Natural killer cell (primary cell): ENCODE measurements at regions not wholly inside any gene's neighbourhood (a gene's known extent, or its start where the extent isn't known, plus 50 kb on each side); places are given as distances from the start of the nearest gene placed in this dataset.

Experiments used
- ATAC-seq, 3 donors: fragments of 150-1000 bp in 2 of 3; fragments of 200-7000 bp in 1 of 3; cut with Tn5 transposase; 1 replicate in 1 of 3; 2 replicates in 2 of 3; pipeline ENCODE4 v1.10.0; 2021; ENCODE audit warnings: mild to moderate bottlenecking in 2 of 3, moderate library complexity in 2 of 3
- DNase-seq, 2 donors: peaks; one replicate each; pipeline versions ENCODE4 v3.0.0 to v3.0.0-alpha.2; 2013 to 2021; ENCODE audit warnings: mixed read lengths in 1 of 2
- H3K27ac ChIP-seq: one replicate; pipeline ENCODE4 v1.5.1; 2013; ENCODE audit warnings: mild to moderate bottlenecking, low read length
- H3K27me3 ChIP-seq: one replicate; pipeline ENCODE4 v1.6.1; 2013; ENCODE audit warnings: low read length; ENCODE audit not compliant: control insufficient read depth, insufficient read depth
- H3K36me3 ChIP-seq: one replicate; pipeline ENCODE4 v1.6.1; 2013; ENCODE audit warnings: low read length; ENCODE audit not compliant: control insufficient read depth, insufficient read depth
- H3K4me1 ChIP-seq: one replicate; pipeline ENCODE4 v1.6.1; 2013; ENCODE audit warnings: low read length; ENCODE audit not compliant: control insufficient read depth, insufficient read depth
- H3K4me3 ChIP-seq: one replicate; pipeline ENCODE4 v1.5.1; 2013; ENCODE audit warnings: low read length
- H3K9me3 ChIP-seq: one replicate; pipeline ENCODE4 v1.6.1; 2013; ENCODE audit warnings: low read length; ENCODE audit not compliant: control insufficient read depth, insufficient read depth
- H3K27ac Mint-ChIP-seq, 2 donors: one replicate each; pipeline ENCODE4 v1.8.0; 2022; ENCODE audit warnings: mild to moderate bottlenecking in 2 of 2, mixed read lengths in 2 of 2, moderate library complexity in 1 of 2
- H3K27me3 Mint-ChIP-seq, 2 donors: one replicate each; pipeline ENCODE4 v1.8.0; 2022; ENCODE audit warnings: low read depth in 2 of 2, mixed read lengths in 2 of 2
- H3K36me3 Mint-ChIP-seq: one replicate; pipeline ENCODE4 v1.8.0; 2022; ENCODE audit warnings: mixed read lengths
- H3K4me1 Mint-ChIP-seq, 2 donors: one replicate each; pipeline ENCODE4 v1.8.0; 2022; ENCODE audit warnings: mixed read lengths in 2 of 2
- H3K4me3 Mint-ChIP-seq: one replicate; pipeline ENCODE4 v1.8.0; 2022; ENCODE audit warnings: mild to moderate bottlenecking, moderate library complexity, mixed read lengths
- H3K9me3 Mint-ChIP-seq, 2 donors: one replicate each; pipeline ENCODE4 v1.8.0; 2022; ENCODE audit warnings: mixed read lengths in 2 of 2
- CTCF ChIP-seq: fragments of 200-600 bp; IDR thresholded peaks from one replicate; pipeline ENCODE4 v1.8.0; 2022; ENCODE audit warnings: antibody characterized with exemption
- WGBS: methylation state at CpG from one replicate; pipeline ENCODE4 v1.1.7; 2013; ENCODE audit warnings: missing lambda C conversion rate; ENCODE audit not compliant: insufficient coverage; 5-methylcytosine and 5-hydroxymethylcytosine counted together
- intact Hi-C: fragments of 100-400 bp; cut with micrococcal nuclease; formaldehyde crosslinking; loops from one replicate; pipeline ENCODE4 v1.14.2; 2022

- Mint-ChIP-seq H3K4me1 (no peaks in the 10 kb centered on the region), H3K9me3 (no peaks in the 10 kb centered on the region), H3K4me3 (no peak overlapping the region), H3K36me3 (no peaks in the 10 kb centered on the region), H3K27ac (no peak overlapping the region), H3K27me3 (no peaks in the 10 kb centered on the region)
- Histone ChIP-seq H3K9me3 (no peaks in the 10 kb centered on the region), H3K36me3 (no peaks in the 10 kb centered on the region), H3K4me1 (no peaks in the 10 kb centered on the region), H3K27ac (no peak overlapping the region), H3K27me3 (no peaks in the 10 kb centered on the region), H3K4me3 (no peak overlapping the region)
- TF ChIP-seq CTCF: no peak
- ATAC-seq: no peak
- intact Hi-C loops: no loop called here
- DNase-seq: no peak
- WGBS: 93% methylated on average over 13 of the region's 13 CpGs
Measured at GRCh38 chr13:111640006-111640405, 319.6 kb downstream of the TEX29 start.

- Mint-ChIP-seq H3K27ac (no peak overlapping the region), H3K27me3 (no peaks in the 10 kb centered on the region), H3K4me3 (no peak overlapping the region), H3K4me1 (no peaks in the 10 kb centered on the region), H3K9me3 (no peaks in the 10 kb centered on the region), H3K36me3 (no peaks in the 10 kb centered on the region)
- Histone ChIP-seq H3K27ac (no peak overlapping the region), H3K27me3 (no peaks in the 10 kb centered on the region), H3K36me3 (no peaks in the 10 kb centered on the region), H3K4me1 (no peaks in the 10 kb centered on the region), H3K9me3 (no peaks in the 10 kb centered on the region), H3K4me3 (no peak overlapping the region)
- ATAC-seq (no peak), DNase-seq (no peak)
- no peak for TF ChIP-seq CTCF
- 89% methylated on average over 9 of the region's 9 CpGs for WGBS
- intact Hi-C loops: no loop called here
Measured at GRCh38 chr13:111640476-111640875, 320.0 kb downstream of the TEX29 start.

DNA sequence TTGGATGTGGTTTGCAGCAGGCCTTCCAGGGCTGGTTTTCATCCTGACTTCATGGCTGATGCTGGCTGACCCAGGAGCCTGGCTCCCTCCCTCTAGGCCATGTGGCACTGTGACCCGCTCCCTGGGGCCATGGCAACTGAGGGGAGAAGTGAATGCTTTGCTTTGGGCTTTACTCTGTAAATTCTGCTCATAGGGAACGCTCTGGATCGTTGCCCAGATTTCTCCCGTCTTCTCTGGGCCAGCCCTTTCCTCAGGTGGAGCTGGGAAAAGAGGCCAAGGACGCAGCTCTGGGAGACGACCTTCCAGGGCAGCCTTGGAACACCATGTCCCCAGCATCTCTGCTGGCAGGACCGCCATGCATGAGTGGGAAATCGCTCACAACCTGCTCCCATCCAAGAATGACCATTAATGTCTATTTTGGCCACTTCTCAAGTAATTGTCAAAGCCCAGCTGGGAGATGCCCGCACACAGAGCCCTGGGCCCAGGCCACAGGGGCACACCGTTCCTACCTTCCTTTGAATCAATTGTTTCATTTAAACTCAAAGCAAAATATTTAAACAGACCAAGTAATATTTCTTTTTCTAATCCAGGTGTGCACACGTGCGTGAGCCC lies 321.8 kb downstream of the TEX29 start:
- Histone ChIP-seq H3K27ac (no peak overlapping the region), H3K4me1 (no peaks in the 10 kb centered on the region), H3K9me3 (no peaks in the 10 kb centered on the region), H3K27me3 (no peaks in the 10 kb centered on the region), H3K36me3 (no peaks in the 10 kb centered on the region), H3K4me3 (no peak overlapping the region)
- intact Hi-C loops: no loop called here
- Mint-ChIP-seq H3K27me3 (no peaks in the 10 kb centered on the region), H3K36me3 (no peaks in the 10 kb centered on the region), H3K4me3 (no peak overlapping the region), H3K4me1 (no peaks in the 10 kb centered on the region), H3K9me3 (no peaks in the 10 kb centered on the region), H3K27ac (no peak overlapping the region)
- ATAC-seq (no peak), DNase-seq (no peak)
- WGBS: 74% methylated on average over 12 of the region's 12 CpGs
- TF ChIP-seq CTCF: no peak

- Mint-ChIP-seq H3K9me3 (no peaks in the 10 kb centered on the region), H3K36me3 (no peaks in the 10 kb centered on the region), H3K4me3 (no peak overlapping the region), H3K27me3 (peaks cover 0 to 15% of the 10 kb centered on the region in 2 donors), H3K4me1 (no peaks in the 10 kb centered on the region), H3K27ac (no peak overlapping the region)
- DNase-seq (no peak), ATAC-seq (peak in 1 of 3 donors; percentile 9)
- no peaks in the 10 kb centered on the region for H3K9me3 ChIP-seq
- H3K36me3 ChIP-seq: no peaks in the 10 kb centered on the region
- intact Hi-C loops: no loop called here
- 91% methylated on average over 16 of the region's 16 CpGs for WGBS
- no peak for TF ChIP-seq CTCF
- no peaks in the 10 kb centered on the region for H3K4me1 ChIP-seq
- no peaks in the 10 kb centered on the region for H3K27me3 ChIP-seq
- H3K4me3 ChIP-seq: no peak overlapping the region
- H3K27ac ChIP-seq: no peak overlapping the region
Measured at GRCh38 chr13:111644750-111645149, 324.3 kb downstream of the TEX29 start.
